Activated CD8-positive, alpha-beta memory T cell treated with anti-CD3 and anti-CD28 coated beads for 4 hours (primary cell): ENCODE measurements at regions not wholly inside any gene's neighbourhood (a gene's known extent, or its start where the extent isn't known, plus 50 kb on each side); places are given as distances from the start of the nearest gene placed in this dataset.

Experiments
- DNase-seq, 2 donors: peaks; one replicate each; pipeline ENCODE4 v3.0.0-alpha.2; 2020; ENCODE audit warnings: low read depth in 2 of 2

- no peak for DNase-seq
Observed at GRCh38 chr12:93299262-93299846, 78.4 kb upstream of the NUDT4 start.

GRCh38 chr12:93300611-93301021, 77.1 kb upstream of the NUDT4 start:
- DNase-seq: no peak

GRCh38 chr12:93302331-93303229, 75.1 kb upstream of the NUDT4 start:
- DNase-seq: no peak

- no peak for DNase-seq
Observed at GRCh38 chr12:93306636-93307035, 71.1 kb upstream of the NUDT4 start.

GRCh38 chr12:93308281-93308680, 69.4 kb upstream of the NUDT4 start:
- DNase-seq: no peak

- no peak for DNase-seq
Observed at GRCh38 chr12:93311827-93312226, 65.9 kb upstream of the NUDT4 start.

GRCh38 chr12:93314177-93314497, 63.6 kb upstream of the NUDT4 start:
- no peak for DNase-seq

GRCh38 chr12:93315385-93315906, 62.3 kb upstream of the NUDT4 start:
- no peak for DNase-seq

- no peak for DNase-seq
Observed at GRCh38 chr12:93315907-93316622, 61.7 kb upstream of the NUDT4 start.

- DNase-seq: no peak
Observed at GRCh38 chr12:93316623-93316971, 61.1 kb upstream of the NUDT4 start.

- no peak for DNase-seq
Observed at GRCh38 chr12:93317227-93317626, 60.5 kb upstream of the NUDT4 start.

GRCh38 chr12:93318720-93319522, 58.8 kb upstream of the NUDT4 start:
- DNase-seq: no peak

- DNase-seq: no peak
Observed at GRCh38 chr12:93319523-93320050, 58.1 kb upstream of the NUDT4 start.

GRCh38 chr12:93322784-93323183, 54.9 kb upstream of the NUDT4 start:
- DNase-seq: no peak

GRCh38 chr12:93323625-93324329, 53.9 kb upstream of the NUDT4 start:
- DNase-seq: no peak

- DNase-seq: no peak
Observed at GRCh38 chr12:93325855-93326254, 51.9 kb upstream of the NUDT4 start.
